Heart left ventricle (tissue), 13 donors: ENCODE measurements at regions not wholly inside any gene's neighbourhood (a gene's known extent, or its start where the extent isn't known, plus 50 kb on each side); places are given as distances from the start of the nearest gene placed in this dataset.

Experiments
- POLR2A ChIP-seq, 2 donors: fragments of 450-650 bp; IDR thresholded peaks; one replicate each; pipeline ENCODE4 v1.6.1; 2017; ENCODE audit warnings: antibody characterized with exemption in 2 of 2, mild to moderate bottlenecking in 2 of 2, moderate library complexity in 2 of 2
- TF ChIP-seq, protein P1 (sequence below), 12 donors: fragments of 200-600 bp; sonication (generic) in 4 of 12; IDR thresholded peaks; one replicate each; pipeline versions ENCODE4 v1.5.0 to v1.8.0; 2018 to 2022; ENCODE audit warnings: antibody characterized with exemption in 12 of 12, mild to moderate bottlenecking in 5 of 12
- donor health status: ischemic (EF 13 %, LVEDD 7.1; RV severe dilation, severe dysfunction).
- donor health status: DM: no; HTN: yes; CAD: no.
- donor health status: DM: no; HTN: no; CAD: no.
- donor health status: ischemic (EF 25% LVEDD 6.9; RV normal size, moderate dysfunction).
- donor health status: ischemic (EF 25% LVEDD 5.7; RV mildly dilated, moderate dysfunction).
- donor health status: ischemic (EF 35%, LVEDD 5.7; RV mildly dilated, moderate dysfunction).
- donor health status: nonischemic (EF 11% LVEDD 7.7; RV severe dilation, severe dysfunction).
- donor health status: DM: yes; HTN: yes; CAD: no.
- donor health status: PGD.
- donor health status: ischemic (EF 29% LVEDD 5.4; RV normal size, mild dysfunction).
- donor health status: nonischemic (EF 23%, LVEDD 6.1; RV moderate dilation, normal function).

DNA sequence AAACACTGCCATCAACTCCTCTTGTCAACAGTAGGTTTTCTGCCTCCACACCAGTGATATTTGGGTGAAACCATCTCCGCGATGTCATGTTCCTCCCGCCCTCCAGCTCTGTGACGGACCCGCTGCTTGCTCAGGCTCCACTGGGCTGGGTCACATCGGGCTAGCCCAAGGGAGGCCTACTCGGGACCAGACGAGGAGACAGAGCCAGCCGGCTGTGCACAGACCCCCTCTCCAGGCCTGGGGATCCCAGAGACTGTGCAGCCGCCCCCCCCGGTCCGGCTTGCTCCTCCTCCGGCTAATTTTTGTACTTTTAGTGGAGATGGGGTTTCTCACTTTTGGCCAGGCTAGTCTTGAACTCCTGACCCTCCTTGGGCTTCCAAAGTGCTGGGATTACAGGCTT, 202.4 kb upstream of the PRDM9 start:
- TF ChIP-seq, protein P1, sequence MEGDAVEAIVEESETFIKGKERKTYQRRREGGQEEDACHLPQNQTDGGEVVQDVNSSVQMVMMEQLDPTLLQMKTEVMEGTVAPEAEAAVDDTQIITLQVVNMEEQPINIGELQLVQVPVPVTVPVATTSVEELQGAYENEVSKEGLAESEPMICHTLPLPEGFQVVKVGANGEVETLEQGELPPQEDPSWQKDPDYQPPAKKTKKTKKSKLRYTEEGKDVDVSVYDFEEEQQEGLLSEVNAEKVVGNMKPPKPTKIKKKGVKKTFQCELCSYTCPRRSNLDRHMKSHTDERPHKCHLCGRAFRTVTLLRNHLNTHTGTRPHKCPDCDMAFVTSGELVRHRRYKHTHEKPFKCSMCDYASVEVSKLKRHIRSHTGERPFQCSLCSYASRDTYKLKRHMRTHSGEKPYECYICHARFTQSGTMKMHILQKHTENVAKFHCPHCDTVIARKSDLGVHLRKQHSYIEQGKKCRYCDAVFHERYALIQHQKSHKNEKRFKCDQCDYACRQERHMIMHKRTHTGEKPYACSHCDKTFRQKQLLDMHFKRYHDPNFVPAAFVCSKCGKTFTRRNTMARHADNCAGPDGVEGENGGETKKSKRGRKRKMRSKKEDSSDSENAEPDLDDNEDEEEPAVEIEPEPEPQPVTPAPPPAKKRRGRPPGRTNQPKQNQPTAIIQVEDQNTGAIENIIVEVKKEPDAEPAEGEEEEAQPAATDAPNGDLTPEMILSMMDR (IDR thresholded peaks at IDR 0.05) = no peak
- no peak for TF ChIP-seq POLR2A (IDR thresholded peaks at IDR 0.05)
